ENCODE measurements at regions not wholly inside any gene's neighbourhood (a gene's known extent, or its start where the extent isn't known, plus 50 kb on each side); places are given as distances from the start of the nearest gene placed in this dataset.
A peak's percentile ranks its signal among the peaks of the same experiment; 100 is the strongest.

DNA sequence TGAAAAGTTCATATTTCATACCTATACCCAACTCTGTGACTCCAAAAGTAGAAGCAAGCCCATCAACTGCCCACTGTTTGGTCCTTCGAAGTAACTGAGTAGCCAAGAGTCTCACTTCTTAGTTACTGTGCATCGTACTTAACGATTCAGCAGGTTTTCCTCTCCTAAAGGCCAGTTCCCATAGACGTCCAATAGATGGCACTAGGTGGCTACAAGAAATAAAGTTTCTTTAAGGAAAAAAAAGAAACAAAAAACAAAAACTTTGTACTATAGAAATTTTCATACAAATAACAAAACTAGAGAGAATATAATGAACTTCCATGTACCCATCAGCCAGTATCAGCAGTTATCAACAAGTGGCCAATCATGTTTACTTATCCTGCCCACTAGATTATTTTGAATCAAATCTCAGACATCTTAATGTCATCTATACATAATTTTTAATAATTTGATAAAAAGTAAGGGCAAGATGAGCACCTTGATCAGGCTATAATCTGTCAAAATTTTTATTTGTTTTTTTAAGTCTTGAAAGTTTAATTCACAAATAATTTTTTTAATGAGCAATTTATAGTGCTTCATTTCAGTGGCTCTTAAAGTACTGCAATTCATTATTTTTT lies 63.8 kb upstream of the ACP3 start:
- TF ChIP-seq, protein P1, sequence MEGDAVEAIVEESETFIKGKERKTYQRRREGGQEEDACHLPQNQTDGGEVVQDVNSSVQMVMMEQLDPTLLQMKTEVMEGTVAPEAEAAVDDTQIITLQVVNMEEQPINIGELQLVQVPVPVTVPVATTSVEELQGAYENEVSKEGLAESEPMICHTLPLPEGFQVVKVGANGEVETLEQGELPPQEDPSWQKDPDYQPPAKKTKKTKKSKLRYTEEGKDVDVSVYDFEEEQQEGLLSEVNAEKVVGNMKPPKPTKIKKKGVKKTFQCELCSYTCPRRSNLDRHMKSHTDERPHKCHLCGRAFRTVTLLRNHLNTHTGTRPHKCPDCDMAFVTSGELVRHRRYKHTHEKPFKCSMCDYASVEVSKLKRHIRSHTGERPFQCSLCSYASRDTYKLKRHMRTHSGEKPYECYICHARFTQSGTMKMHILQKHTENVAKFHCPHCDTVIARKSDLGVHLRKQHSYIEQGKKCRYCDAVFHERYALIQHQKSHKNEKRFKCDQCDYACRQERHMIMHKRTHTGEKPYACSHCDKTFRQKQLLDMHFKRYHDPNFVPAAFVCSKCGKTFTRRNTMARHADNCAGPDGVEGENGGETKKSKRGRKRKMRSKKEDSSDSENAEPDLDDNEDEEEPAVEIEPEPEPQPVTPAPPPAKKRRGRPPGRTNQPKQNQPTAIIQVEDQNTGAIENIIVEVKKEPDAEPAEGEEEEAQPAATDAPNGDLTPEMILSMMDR (IDR thresholded peaks at IDR 0.05; ENCODE audit: unreplicated experiment in 3 of 3) = peak; percentile 70 to 91 (median 86)
- peak overlapping the region in 1 of 3 experiments; percentile 7 for H3K27ac Mint-ChIP-seq
- peaks cover 11% of the 10 kb centered on the region for H3K4me1 Mint-ChIP-seq
- no peaks in the 10 kb centered on the region for H3K27me3 Mint-ChIP-seq (ENCODE audit: low read depth)
- H3K4me3 Mint-ChIP-seq = no peak overlapping the region
- H3K36me3 Mint-ChIP-seq (ENCODE audit: low read depth) = no peaks in the 10 kb centered on the region
- H3K9me3 Mint-ChIP-seq = no peaks in the 10 kb centered on the region

DNA sequence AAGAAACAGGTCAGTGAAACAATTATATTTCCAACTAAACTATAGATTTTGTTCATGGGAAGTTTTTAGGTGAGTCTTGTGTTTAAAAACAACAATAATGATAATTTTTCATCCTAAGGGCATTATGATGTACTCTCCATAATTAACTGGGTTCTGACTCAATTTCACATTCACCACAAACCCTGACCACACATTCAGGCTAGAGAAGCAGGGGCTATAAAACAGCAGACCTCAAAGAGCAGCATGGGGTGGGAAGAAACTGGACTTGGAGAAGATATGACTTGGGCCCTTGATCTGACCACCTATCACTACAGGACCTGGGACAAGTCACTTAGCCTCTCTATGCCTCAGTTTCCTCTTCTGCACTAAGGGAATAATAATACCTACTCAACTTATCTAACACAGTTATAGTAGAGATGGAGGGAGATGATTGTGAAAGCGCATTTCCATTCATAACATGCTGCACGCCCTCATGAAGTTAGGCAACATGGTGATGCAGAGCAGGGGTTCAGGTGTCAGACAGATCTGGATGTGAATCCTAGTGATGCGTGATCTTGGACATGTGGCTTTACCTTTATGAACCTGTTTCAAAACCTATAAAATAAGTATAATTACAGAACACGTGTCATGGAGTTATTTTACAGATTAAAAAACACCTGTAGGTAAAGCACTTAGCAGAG lies 63.0 kb upstream of the ACP3 start:
- no peaks in the 10 kb centered on the region for H3K9me3 Mint-ChIP-seq
- H3K27ac Mint-ChIP-seq = no peak overlapping the region
- TF ChIP-seq, protein P1 (IDR thresholded peaks at IDR 0.05; ENCODE audit: unreplicated experiment in 3 of 3) = no peak
- H3K27me3 Mint-ChIP-seq (ENCODE audit: low read depth) = no peaks in the 10 kb centered on the region
- no peaks in the 10 kb centered on the region for H3K36me3 Mint-ChIP-seq (ENCODE audit: low read depth)
- H3K4me3 Mint-ChIP-seq = no peak overlapping the region
- peaks cover 11% of the 10 kb centered on the region for H3K4me1 Mint-ChIP-seq

DNA sequence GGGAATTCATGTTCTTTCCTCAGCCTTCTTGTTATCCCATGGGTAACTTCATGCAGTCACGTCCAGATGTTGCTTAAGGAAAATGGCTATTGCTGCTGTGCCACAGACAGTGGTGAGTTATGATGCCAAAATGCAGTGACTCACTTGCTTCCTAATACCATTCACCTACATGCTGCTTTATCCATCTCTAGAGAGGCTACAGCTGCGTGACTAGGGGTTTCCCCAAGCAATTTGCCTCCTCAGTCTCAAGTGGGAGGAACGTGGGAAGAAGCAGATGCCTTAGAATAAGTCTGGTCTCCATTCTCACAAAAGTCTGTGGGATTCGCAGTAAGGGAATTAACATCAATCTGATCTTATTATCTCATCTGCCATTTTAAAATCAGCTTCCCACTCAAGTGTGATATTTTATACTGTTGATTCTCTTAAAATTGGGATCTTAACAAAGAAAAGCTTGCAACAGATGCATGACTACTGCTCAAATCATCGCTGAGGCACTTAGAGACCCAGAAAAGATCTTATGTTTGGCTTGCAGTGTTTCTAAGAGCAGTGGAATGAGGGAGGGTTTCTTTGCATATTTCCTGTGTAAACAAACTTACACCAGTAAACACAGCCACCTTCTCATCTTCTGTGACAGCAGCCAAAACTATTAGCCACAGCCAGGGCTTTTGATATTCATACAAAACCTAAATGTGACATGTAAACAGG lies 62.0 kb upstream of the ACP3 start:
- peaks cover 11% of the 10 kb centered on the region for H3K4me1 Mint-ChIP-seq
- no peaks in the 10 kb centered on the region for H3K9me3 Mint-ChIP-seq
- TF ChIP-seq, protein P1 (IDR thresholded peaks at IDR 0.05; ENCODE audit: unreplicated experiment in 3 of 3) = no peak
- H3K4me3 Mint-ChIP-seq = no peak overlapping the region
- H3K27ac Mint-ChIP-seq = peak overlapping the region in 2 of 3 experiments; percentile 30 to 46
- H3K36me3 Mint-ChIP-seq (ENCODE audit: low read depth) = no peaks in the 10 kb centered on the region
- no peaks in the 10 kb centered on the region for H3K27me3 Mint-ChIP-seq (ENCODE audit: low read depth)

DNA sequence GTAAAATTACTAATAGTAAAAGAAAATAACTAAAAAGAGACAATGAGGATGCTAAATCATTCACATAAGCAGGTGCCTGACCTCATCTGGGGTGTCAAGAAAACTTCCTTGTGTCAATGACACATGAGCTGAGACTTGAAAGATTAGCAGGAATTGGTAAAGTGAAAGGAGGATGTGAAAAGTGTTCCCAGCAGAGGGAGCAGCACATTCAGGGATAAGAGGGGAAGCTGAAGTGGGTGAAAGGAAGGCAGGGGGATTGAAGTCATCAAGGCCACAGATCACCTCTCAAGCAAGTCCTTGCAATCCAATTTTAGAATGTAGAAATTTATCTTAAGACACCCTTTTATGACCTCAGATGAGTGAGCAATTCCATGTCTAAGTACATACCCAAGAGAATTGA lies 60.2 kb upstream of the ACP3 start:
- H3K36me3 Mint-ChIP-seq (ENCODE audit: low read depth) = no peaks in the 10 kb centered on the region

DNA sequence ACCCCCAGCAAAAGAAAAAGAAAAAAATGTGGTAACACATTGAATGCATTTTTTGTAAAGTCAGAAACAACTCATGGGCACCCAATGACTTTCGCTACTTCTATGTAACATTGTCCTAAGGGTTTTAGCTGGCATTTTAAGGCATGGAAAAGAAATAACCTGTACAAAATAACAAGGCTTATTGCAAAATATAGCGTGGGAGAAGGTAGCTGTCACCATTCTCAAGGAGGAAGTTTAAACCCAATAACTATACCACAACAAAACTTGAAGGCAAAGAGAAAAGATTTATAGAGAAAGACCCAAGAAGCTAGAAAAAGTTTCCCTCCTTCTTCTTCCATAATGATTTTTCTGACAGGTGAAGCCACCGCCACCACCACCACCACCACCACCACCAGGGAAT lies 55.7 kb upstream of the ACP3 start:
- Mint-ChIP-seq H3K4me3 (no peak overlapping the region), H3K27ac (no peak overlapping the region), H3K27me3 (ENCODE audit: low read depth) (no peaks in the 10 kb centered on the region), H3K4me1 (peaks cover 5% of the 10 kb centered on the region), H3K36me3 (ENCODE audit: low read depth) (no peaks in the 10 kb centered on the region), H3K9me3 (peaks cover 4% of the 10 kb centered on the region)
- TF ChIP-seq, protein P1 (IDR thresholded peaks at IDR 0.05; ENCODE audit: unreplicated experiment in 3 of 3) = no peak

More for the DNA sequence above, 60.2 kb upstream of the ACP3 start:
- TF ChIP-seq, protein P1 (IDR thresholded peaks at IDR 0.05; ENCODE audit: unreplicated experiment in 3 of 3) = peak; percentile 53 to 67 (median 63)
- no peak overlapping the region for H3K27ac Mint-ChIP-seq
- H3K9me3 Mint-ChIP-seq = no peaks in the 10 kb centered on the region
- H3K4me1 Mint-ChIP-seq = peaks cover 11% of the 10 kb centered on the region
- no peaks in the 10 kb centered on the region for H3K27me3 Mint-ChIP-seq (ENCODE audit: low read depth)
- no peak overlapping the region for H3K4me3 Mint-ChIP-seq
